Body of pancreas (tissue), 4 donors: ENCODE measurements at regions not wholly inside any gene's neighbourhood (a gene's known extent, or its start where the extent isn't known, plus 50 kb on each side); places are given as distances from the start of the nearest gene placed in this dataset.

Experiments
- ATAC-seq: fragments of 150-250 bp; one replicate; pipeline ENCODE4 v1.9.1; 2016
- DNase-seq, 4 donors: peaks; one replicate each; pipeline ENCODE4 v3.0.0-alpha.2; 2019
- H3K27ac ChIP-seq, 4 donors: fragments of 200-600 bp; sonication (generic); 1 replicate in 3 of 4; 2 replicates in 1 of 4; pipeline versions ENCODE4 v1.5.1 to v1.6.1; 2016 to 2019; ENCODE audit warnings: mild to moderate bottlenecking in 1 of 4, mixed read lengths in 1 of 4, moderate library complexity in 1 of 4
- H3K27me3 ChIP-seq, 2 donors: fragments of 200-600 bp; sonication (generic); one replicate each; pipeline ENCODE4 v1.6.0; 2016; ENCODE audit warnings: mild to moderate bottlenecking in 1 of 2
- H3K36me3 ChIP-seq, 2 donors: fragments of 200-600 bp; sonication (generic); replicated peaks in 1 of 2; 2 replicates each; pipeline ENCODE4 v1.5.1; 2016; ENCODE audit warnings: low read depth in 2 of 2; ENCODE audit not compliant: insufficient read depth in 1 of 2
- H3K4me1 ChIP-seq: fragments of 200-600 bp; sonication (generic); one replicate; pipeline ENCODE4 v1.6.0; 2016
- H3K4me3 ChIP-seq, 2 donors: fragments of 200-600 bp; sonication (generic); 1 replicate in 1 of 2; 2 replicates in 1 of 2; pipeline ENCODE4 v1.5.1; 2016 to 2019
- H3K9me3 ChIP-seq, 3 donors: fragments of 200-600 bp; sonication (generic); 1 replicate in 2 of 3; 2 replicates in 1 of 3; pipeline ENCODE4 v1.5.1; 2016
- POLR2A ChIP-seq, 3 donors: fragments of 450-650 bp; IDR thresholded peaks; one replicate each; pipeline ENCODE4 v1.6.1; 2016; ENCODE audit warnings: antibody characterized with exemption in 3 of 3, mild to moderate bottlenecking in 2 of 3
- WGBS, 2 donors: methylation state at CpG; one replicate each; pipeline ENCODE4 v1.1.5; 2017; 5-methylcytosine and 5-hydroxymethylcytosine counted together
- intact Hi-C: fragments of 100-400 bp; cut with DNase I; formaldehyde crosslinking; loops from one replicate; pipeline ENCODE4 v1.15.1; 2023
- TF ChIP-seq, protein P1 (sequence below), 7 experiments: fragments of 450-650 bp in 4 of 7; fragments of 200-600 bp in 3 of 7; sonication (generic) in 3 of 7; IDR thresholded peaks; one replicate each; pipeline ENCODE4 v1.5.1; 2016 to 2019; ENCODE audit warnings: antibody characterized with exemption in 7 of 7

GRCh38 chr3:194787072-194787471 lies 101.4 kb downstream of the FAM43A start:
- WGBS, 2 donors = 82 to 100% methylated on average over 2 of the region's 2 CpGs
- no peaks in the 10 kb centered on the region for H3K36me3 ChIP-seq
- no peaks in the 10 kb centered on the region for H3K4me1 ChIP-seq
- intact Hi-C loops = no loop called here
- no peak overlapping the region for H3K27ac ChIP-seq
- no peak overlapping the region for H3K4me3 ChIP-seq
- DNase-seq (no peak), ATAC-seq (no peak)
- no peak for TF ChIP-seq POLR2A (IDR thresholded peaks at IDR 0.05)
- TF ChIP-seq, protein P1, sequence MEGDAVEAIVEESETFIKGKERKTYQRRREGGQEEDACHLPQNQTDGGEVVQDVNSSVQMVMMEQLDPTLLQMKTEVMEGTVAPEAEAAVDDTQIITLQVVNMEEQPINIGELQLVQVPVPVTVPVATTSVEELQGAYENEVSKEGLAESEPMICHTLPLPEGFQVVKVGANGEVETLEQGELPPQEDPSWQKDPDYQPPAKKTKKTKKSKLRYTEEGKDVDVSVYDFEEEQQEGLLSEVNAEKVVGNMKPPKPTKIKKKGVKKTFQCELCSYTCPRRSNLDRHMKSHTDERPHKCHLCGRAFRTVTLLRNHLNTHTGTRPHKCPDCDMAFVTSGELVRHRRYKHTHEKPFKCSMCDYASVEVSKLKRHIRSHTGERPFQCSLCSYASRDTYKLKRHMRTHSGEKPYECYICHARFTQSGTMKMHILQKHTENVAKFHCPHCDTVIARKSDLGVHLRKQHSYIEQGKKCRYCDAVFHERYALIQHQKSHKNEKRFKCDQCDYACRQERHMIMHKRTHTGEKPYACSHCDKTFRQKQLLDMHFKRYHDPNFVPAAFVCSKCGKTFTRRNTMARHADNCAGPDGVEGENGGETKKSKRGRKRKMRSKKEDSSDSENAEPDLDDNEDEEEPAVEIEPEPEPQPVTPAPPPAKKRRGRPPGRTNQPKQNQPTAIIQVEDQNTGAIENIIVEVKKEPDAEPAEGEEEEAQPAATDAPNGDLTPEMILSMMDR (IDR thresholded peaks at IDR 0.05) = no peak
- H3K27me3 ChIP-seq = no peaks in the 10 kb centered on the region
- no peaks in the 10 kb centered on the region for H3K9me3 ChIP-seq

DNA sequence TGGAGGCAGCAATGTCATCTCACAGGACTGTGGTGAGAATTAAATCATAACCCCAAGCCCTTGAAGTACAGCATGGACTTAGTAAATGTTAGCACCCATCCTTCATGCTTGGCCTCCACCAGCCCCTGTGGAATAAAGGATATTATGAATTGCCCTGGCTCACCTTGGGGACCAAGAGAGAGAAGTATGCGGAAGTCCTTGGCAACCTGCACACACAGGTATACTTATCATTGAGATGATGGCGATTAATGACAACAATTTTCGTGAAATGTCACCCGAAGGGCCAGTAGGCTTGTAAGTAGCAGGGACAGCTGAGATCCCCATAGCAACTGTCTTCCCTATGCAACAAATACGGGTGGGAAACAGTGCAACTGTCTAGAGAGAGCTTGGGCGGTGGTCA lies 102.0 kb downstream of the FAM43A start:
- Histone ChIP-seq H3K27me3 (no peaks in the 10 kb centered on the region), H3K36me3 (no peaks in the 10 kb centered on the region), H3K4me1 (no peaks in the 10 kb centered on the region), H3K27ac (no peak overlapping the region), H3K9me3 (no peaks in the 10 kb centered on the region), H3K4me3 (no peak overlapping the region)
- TF ChIP-seq, protein P1 (IDR thresholded peaks at IDR 0.05) = no peak
- no peak for TF ChIP-seq POLR2A (IDR thresholded peaks at IDR 0.05)
- WGBS, 2 donors = 82 to 87% methylated on average over 6 of the region's 6 CpGs
- intact Hi-C loops = no loop called here
- ATAC-seq (no peak), DNase-seq (no peak)

GRCh38 chr3:194792368-194792767 lies 106.7 kb downstream of the FAM43A start:
- no peaks in the 10 kb centered on the region for H3K4me1 ChIP-seq
- no peak for DNase-seq
- no peak overlapping the region for H3K27ac ChIP-seq
- ATAC-seq = no peak
- TF ChIP-seq, protein P1 (IDR thresholded peaks at IDR 0.05) = no peak
- no peak for TF ChIP-seq POLR2A (IDR thresholded peaks at IDR 0.05)
- no peaks in the 10 kb centered on the region for H3K27me3 ChIP-seq
- no peak overlapping the region for H3K4me3 ChIP-seq
- 63 to 71% methylated on average over 3 of the region's 3 CpGs for WGBS, 2 donors
- H3K36me3 ChIP-seq = no peaks in the 10 kb centered on the region
- no peaks in the 10 kb centered on the region for H3K9me3 ChIP-seq
- intact Hi-C loops = no loop called here

GRCh38 chr3:194797555-194798250 lies 112.0 kb downstream of the FAM43A start:
- 86 to 91% methylated on average over 9 of the region's 9 CpGs for WGBS, 2 donors
- Histone ChIP-seq H3K27me3 (no peaks in the 10 kb centered on the region), H3K36me3 (no peaks in the 10 kb centered on the region), H3K9me3 (no peaks in the 10 kb centered on the region), H3K4me3 (no peak overlapping the region), H3K27ac (no peak overlapping the region), H3K4me1 (no peaks in the 10 kb centered on the region)
- ATAC-seq = no peak
- DNase-seq = no peak
- intact Hi-C loops = no loop called here
- TF ChIP-seq, protein P1 (IDR thresholded peaks at IDR 0.05) = no peak
- no peak for TF ChIP-seq POLR2A (IDR thresholded peaks at IDR 0.05)

DNA sequence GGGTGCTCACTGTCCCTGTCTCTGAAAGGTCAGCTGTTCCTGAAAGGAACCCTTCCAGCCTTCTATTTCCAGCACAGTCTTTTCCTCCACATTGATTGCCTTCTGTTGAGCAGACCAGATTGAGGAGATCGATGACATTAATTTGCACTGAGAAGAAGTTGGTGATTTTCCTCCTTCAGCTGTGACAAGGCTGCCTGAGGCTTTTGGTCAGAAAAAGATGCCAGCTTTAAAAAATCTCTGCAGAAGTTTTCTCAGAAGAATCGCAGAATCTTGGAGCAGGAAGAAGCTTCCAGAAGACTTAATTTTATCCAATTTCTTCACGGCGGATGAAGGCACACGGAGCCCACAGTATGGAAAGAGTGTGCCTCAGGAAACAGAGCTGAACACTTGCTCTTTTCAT lies 112.8 kb downstream of the FAM43A start:
- no peaks in the 10 kb centered on the region for H3K4me1 ChIP-seq
- DNase-seq = no peak
- no peak for ATAC-seq
- no peak overlapping the region for H3K4me3 ChIP-seq
- H3K36me3 ChIP-seq = no peaks in the 10 kb centered on the region
- no peak for TF ChIP-seq POLR2A (IDR thresholded peaks at IDR 0.05)
- TF ChIP-seq, protein P1 (IDR thresholded peaks at IDR 0.05) = no peak
- 88 to 91% methylated on average over 5 of the region's 5 CpGs for WGBS, 2 donors
- no peaks in the 10 kb centered on the region for H3K27me3 ChIP-seq
- intact Hi-C loops = no loop called here
- no peaks in the 10 kb centered on the region for H3K9me3 ChIP-seq
- no peak overlapping the region for H3K27ac ChIP-seq
